GM12891 (cell line): ENCODE measurements at regions not wholly inside any gene's neighbourhood (a gene's known extent, or its start where the extent isn't known, plus 50 kb on each side); places are given as distances from the start of the nearest gene placed in this dataset.

Experiments used
- POLR2A ChIP-seq: IDR thresholded peaks from 2 replicates; pipeline ENCODE4 v1.6.1; 2011; ENCODE audit warnings: low read depth, low read length, control low read depth
- POLR2AphosphoS5 ChIP-seq: IDR thresholded peaks from 2 replicates; pipeline ENCODE4 v1.6.1; 2011; ENCODE audit warnings: low read depth, low read length, control low read depth
- SPI1 ChIP-seq: IDR thresholded peaks from 2 replicates; pipeline ENCODE4 v1.6.1; 2011; ENCODE audit warnings: low read depth, low read length, control low read depth
- TAF1 ChIP-seq: IDR thresholded peaks from 2 replicates; pipeline ENCODE4 v1.6.1; 2011; ENCODE audit warnings: low read depth, low read length, control low read depth

- TF ChIP-seq TAF1 (no peak), POLR2AphosphoS5 (no peak), POLR2A (no peak), SPI1 (no peak)
Observed at GRCh38 chr2:156901373-156902031, 356.0 kb upstream of the GALNT5 start.
